ENCODE measurements at regions not wholly inside any gene's neighbourhood (a gene's known extent, or its start where the extent isn't known, plus 50 kb on each side); places are given as distances from the start of the nearest gene placed in this dataset.

GRCh38 chr16:5584109-5584508 lies 486.5 kb upstream of the EEF2KMT start:
- H3K27ac ChIP-seq (ENCODE audit: insufficient read depth, low read depth, low read length) = no peak overlapping the region
- H3K9me1 ChIP-seq (replicated peaks; ENCODE audit: control insufficient read depth, extremely low read depth, insufficient read depth, low read length) = no peaks in the 10 kb centered on the region
- DNase-seq (ENCODE audit: low read depth, low spot score) (no peak), FAIRE-seq (no peak)
- no peak overlapping the region for H3K9ac ChIP-seq (replicated peaks; ENCODE audit: extremely low read depth, insufficient read depth, low read length)
- BruUV-seq (replicated peaks) = no TSS peak
- H3K79me2 ChIP-seq (ENCODE audit: control insufficient read depth, insufficient read depth, low read length) = no peaks in the 10 kb centered on the region
- dilution Hi-C loops (cut with MboI; ENCODE audit: extremely low pct_ligation_motif_present, low sequenced_read_pairs) = no loop called here
- no peak overlapping the region for H3K4me3 ChIP-seq (replicated peaks in 1 of 3; ENCODE audit: insufficient read depth in 1 of 3, low read depth in 1 of 3, low read length in 3 of 3)
- intact Hi-C loops (cut with micrococcal nuclease) = no loop called here
- no peaks in the 10 kb centered on the region for H3K27me3 ChIP-seq (ENCODE audit: control insufficient read depth in 2 of 2, insufficient read depth in 2 of 2, low read length in 2 of 2)
- TF ChIP-seq POLR2A (IDR thresholded peaks at IDR 0.05; ENCODE audit: low read depth, low read length) = no peak
- TF ChIP-seq GATA2 (IDR thresholded peaks at IDR 0.05; ENCODE audit: insufficient read depth, insufficient read length, low read depth, low read length) = no peak
- TF ChIP-seq EZH2 (IDR thresholded peaks at IDR 0.05; ENCODE audit: borderline replicate concordance, low read depth, low read length, severe bottlenecking) = no peak
- TF ChIP-seq POLR2AphosphoS5 (IDR thresholded peaks at IDR 0.05; ENCODE audit: insufficient read depth, low read depth, low read length) = no peak
- no peak for TF ChIP-seq MYC (IDR thresholded peaks at IDR 0.05; ENCODE audit: low read depth, low read length)
- no peak for TF ChIP-seq MAX (IDR thresholded peaks at IDR 0.05; ENCODE audit: insufficient read depth, insufficient read length)
- no peak for TF ChIP-seq JUN (IDR thresholded peaks at IDR 0.05; ENCODE audit: borderline replicate concordance, insufficient read depth, insufficient read length, low read depth)
- no peak for TF ChIP-seq FOS (IDR thresholded peaks at IDR 0.05; ENCODE audit: borderline replicate concordance, insufficient read depth, low read length)
- TF ChIP-seq, protein P1, sequence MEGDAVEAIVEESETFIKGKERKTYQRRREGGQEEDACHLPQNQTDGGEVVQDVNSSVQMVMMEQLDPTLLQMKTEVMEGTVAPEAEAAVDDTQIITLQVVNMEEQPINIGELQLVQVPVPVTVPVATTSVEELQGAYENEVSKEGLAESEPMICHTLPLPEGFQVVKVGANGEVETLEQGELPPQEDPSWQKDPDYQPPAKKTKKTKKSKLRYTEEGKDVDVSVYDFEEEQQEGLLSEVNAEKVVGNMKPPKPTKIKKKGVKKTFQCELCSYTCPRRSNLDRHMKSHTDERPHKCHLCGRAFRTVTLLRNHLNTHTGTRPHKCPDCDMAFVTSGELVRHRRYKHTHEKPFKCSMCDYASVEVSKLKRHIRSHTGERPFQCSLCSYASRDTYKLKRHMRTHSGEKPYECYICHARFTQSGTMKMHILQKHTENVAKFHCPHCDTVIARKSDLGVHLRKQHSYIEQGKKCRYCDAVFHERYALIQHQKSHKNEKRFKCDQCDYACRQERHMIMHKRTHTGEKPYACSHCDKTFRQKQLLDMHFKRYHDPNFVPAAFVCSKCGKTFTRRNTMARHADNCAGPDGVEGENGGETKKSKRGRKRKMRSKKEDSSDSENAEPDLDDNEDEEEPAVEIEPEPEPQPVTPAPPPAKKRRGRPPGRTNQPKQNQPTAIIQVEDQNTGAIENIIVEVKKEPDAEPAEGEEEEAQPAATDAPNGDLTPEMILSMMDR (IDR thresholded peaks at IDR 0.05; ENCODE audit: extremely low read depth in 1 of 2, insufficient read depth in 1 of 2, low read depth in 1 of 2, low read length in 2 of 2) = no peak
- H2AFZ ChIP-seq (ENCODE audit: low read depth, low read length) = no peak overlapping the region
- H4K20me1 ChIP-seq (replicated peaks; ENCODE audit: control insufficient read depth, extremely low read depth, insufficient read depth, low read length) = no peaks in the 10 kb centered on the region
- peaks cover 9% of the 10 kb centered on the region for H3K9me3 ChIP-seq (replicated peaks; ENCODE audit: control insufficient read depth, insufficient read depth, low read length)
- ChIA-PET POLR2A (no interaction called here), CTCF (no interaction called here)
- H3K4me2 ChIP-seq (ENCODE audit: insufficient read depth, low read length) = no peak overlapping the region
- H3K36me3 ChIP-seq (ENCODE audit: control insufficient read depth in 2 of 2, extremely low read depth in 1 of 2, insufficient read depth in 2 of 2, low read length in 2 of 2) = no peaks in the 10 kb centered on the region
- no peaks in the 10 kb centered on the region for H3K4me1 ChIP-seq (ENCODE audit: control insufficient read depth, extremely low read depth, insufficient read depth, low read length)
